Retina (tissue), 1 donor: ENCODE measurements at regions not wholly inside any gene's neighbourhood (a gene's known extent, or its start where the extent isn't known, plus 50 kb on each side); places are given as distances from the start of the nearest gene placed in this dataset.
A peak's percentile ranks its signal among the peaks of the same experiment; 100 is the strongest.

ENCODE experiments used
- DNase-seq: peaks from one replicate; pipeline ENCODE4 v3.0.0-alpha.2; 2016

- DNase-seq = no peak
Measured at GRCh38 chr13:109933476-109933875, 147.1 kb upstream of the IRS2 start.

- DNase-seq = no peak
Measured at GRCh38 chr13:109924376-109924775, 138.0 kb upstream of the IRS2 start.

GRCh38 chr13:109922518-109922917 lies 136.1 kb upstream of the IRS2 start:
- no peak for DNase-seq

GRCh38 chr13:109919715-109920375 lies 133.5 kb upstream of the IRS2 start:
- no peak for DNase-seq

- DNase-seq = no peak
Measured at GRCh38 chr13:109918179-109918711, 131.9 kb upstream of the IRS2 start.

- no peak for DNase-seq
Measured at GRCh38 chr13:109917422-109917821, 131.0 kb upstream of the IRS2 start.

- DNase-seq = no peak
Measured at GRCh38 chr13:109913936-109914510, 127.6 kb upstream of the IRS2 start.

- DNase-seq = no peak
Measured at GRCh38 chr13:109913186-109913585, 126.8 kb upstream of the IRS2 start.

- DNase-seq = no peak
Measured at GRCh38 chr13:109910194-109910593, 123.8 kb upstream of the IRS2 start.

GRCh38 chr13:109906976-109907375 lies 120.6 kb upstream of the IRS2 start:
- DNase-seq = no peak

- no peak for DNase-seq
Measured at GRCh38 chr13:109904218-109904617, 117.8 kb upstream of the IRS2 start.

- DNase-seq = no peak
Measured at GRCh38 chr13:109900741-109901140, 114.4 kb upstream of the IRS2 start.

- DNase-seq = no peak
Measured at GRCh38 chr13:109900320-109900719, 113.9 kb upstream of the IRS2 start.

GRCh38 chr13:109899748-109900147 lies 113.4 kb upstream of the IRS2 start:
- no peak for DNase-seq

- no peak for DNase-seq
Measured at GRCh38 chr13:109899316-109899715, 112.9 kb upstream of the IRS2 start.

- no peak for DNase-seq
Measured at GRCh38 chr13:109897988-109898624, 111.7 kb upstream of the IRS2 start.

- no peak for DNase-seq
Measured at GRCh38 chr13:109892101-109892500, 105.7 kb upstream of the IRS2 start.

GRCh38 chr13:109885235-109885634 lies 98.9 kb upstream of the IRS2 start:
- DNase-seq = no peak

- no peak for DNase-seq
Measured at GRCh38 chr13:109884462-109884861, 98.1 kb upstream of the IRS2 start.

GRCh38 chr13:109883181-109884180 lies 97.1 kb upstream of the IRS2 start:
- no peak for DNase-seq

GRCh38 chr13:109881961-109882558 lies 95.7 kb upstream of the IRS2 start:
- no peak for DNase-seq

- peak; percentile 33 for DNase-seq
Measured at GRCh38 chr13:109881347-109881725, 95.0 kb upstream of the IRS2 start.
